Activated effector memory CD4-positive, alpha-beta T cell treated with Interleukin-2 at 50 U/mL for 16 hours (primary cell): ENCODE measurements at regions not wholly inside any gene's neighbourhood (a gene's known extent, or its start where the extent isn't known, plus 50 kb on each side); places are given as distances from the start of the nearest gene placed in this dataset.

Experiments used
- DNase-seq: peaks from one replicate; pipeline ENCODE4 v3.0.0-alpha.2; 2020

- no peak for DNase-seq
Measured at GRCh38 chr9:28662675-28663074, 1089.4 kb upstream of the C9orf72 start.

GRCh38 chr9:28668158-28668557, 1094.9 kb upstream of the C9orf72 start:
- no peak for DNase-seq

DNA sequence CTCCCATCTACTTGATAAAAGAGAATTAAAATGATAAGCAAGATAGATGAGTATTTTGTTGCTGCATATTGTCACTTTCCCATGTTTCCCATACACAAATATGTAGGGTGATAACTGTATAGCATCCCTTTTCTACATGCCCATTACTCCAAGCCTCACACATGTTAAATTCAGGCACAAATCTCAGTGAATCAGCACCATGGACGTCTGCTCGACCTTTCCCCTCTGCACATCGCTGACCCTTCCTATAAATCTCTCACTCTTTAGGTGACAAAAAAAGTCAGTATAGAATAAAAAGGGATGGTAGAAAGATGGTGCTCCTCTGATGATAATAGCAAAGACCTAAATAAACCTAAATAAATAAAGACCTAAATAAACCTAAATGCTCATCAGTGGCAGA, 1097.7 kb upstream of the C9orf72 start:
- DNase-seq = no peak

DNA sequence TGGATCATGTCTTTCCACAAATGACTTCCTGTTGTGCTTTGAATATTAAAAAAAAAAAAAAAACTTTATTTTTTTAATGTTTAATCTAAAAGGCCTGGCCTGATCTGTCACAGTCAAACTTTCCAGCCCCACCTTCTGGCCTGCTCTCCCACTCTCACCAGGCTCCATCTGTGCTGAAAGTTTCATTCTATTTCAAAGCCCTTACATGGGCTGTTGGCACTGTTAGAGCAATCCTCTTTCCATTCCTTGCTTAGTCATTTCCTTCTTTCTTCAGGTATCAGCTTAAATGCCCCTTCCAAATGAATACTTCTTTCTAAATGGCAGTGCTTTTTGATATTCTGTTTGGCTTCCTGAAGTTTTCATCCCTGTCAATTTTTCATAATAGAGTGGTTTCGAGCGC, 1104.8 kb upstream of the C9orf72 start:
- DNase-seq = no peak

GRCh38 chr9:28688172-28688571, 1114.9 kb upstream of the C9orf72 start:
- DNase-seq = no peak

DNA sequence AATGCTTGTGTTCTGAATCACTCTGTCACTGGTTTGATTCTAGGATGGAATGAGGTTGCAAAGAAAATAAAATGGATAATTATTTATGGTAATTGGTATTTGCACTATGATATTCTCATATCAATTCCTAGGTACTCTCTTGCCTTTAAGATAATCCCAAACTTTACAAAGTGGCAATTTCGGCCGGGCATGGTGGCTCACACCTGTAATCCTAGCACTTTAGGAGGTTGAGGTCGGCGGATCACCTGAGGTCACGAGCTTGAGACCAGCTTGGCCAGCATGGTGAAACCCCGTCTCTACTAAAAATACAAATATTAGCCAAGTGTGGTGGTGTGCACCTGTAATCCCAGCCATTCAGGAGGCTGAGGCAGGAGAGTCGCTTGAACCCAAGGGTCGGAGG, 1118.7 kb upstream of the C9orf72 start:
- DNase-seq = no peak

GRCh38 chr9:28696960-28697359, 1123.7 kb upstream of the C9orf72 start:
- DNase-seq = no peak

GRCh38 chr9:28699632-28700031, 1126.4 kb upstream of the C9orf72 start:
- no peak for DNase-seq

DNA sequence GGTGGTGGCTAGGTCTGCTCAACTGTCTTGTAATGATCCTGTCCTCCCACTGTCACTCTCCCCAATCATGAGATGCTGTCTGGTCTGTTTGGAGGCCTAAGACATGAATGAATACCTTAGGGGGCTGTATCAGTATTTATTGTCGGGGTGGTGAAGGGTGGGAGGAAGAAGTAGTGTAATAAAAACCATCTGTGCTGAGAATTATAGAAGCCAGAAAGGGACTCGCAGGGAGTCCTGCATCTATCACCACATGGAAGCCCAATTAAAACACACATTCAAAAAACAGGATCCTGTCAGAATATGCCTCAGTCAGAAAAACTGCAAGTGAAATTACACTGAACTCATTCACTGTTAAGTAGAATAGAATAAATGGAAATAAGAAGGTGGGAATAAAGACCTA, 1134.3 kb upstream of the C9orf72 start:
- no peak for DNase-seq

DNA sequence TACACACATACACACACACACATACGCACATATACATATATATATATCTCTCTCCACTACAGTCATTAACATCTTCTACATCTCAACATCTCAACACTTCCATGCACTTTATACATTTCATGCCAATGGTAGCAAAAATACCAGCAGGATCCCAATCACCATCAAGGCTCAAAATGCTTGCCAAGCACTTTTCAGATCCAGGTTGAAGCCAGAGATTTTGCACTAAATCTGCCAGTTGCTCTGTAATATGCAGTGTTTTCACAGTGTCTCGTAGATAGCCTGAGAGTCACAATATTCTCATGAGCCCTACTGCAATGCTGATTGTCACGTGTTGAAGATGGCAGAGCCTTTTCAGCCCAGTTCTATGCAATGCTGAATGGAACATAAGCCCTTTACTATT, 1140.9 kb upstream of the C9orf72 start:
- no peak for DNase-seq

DNA sequence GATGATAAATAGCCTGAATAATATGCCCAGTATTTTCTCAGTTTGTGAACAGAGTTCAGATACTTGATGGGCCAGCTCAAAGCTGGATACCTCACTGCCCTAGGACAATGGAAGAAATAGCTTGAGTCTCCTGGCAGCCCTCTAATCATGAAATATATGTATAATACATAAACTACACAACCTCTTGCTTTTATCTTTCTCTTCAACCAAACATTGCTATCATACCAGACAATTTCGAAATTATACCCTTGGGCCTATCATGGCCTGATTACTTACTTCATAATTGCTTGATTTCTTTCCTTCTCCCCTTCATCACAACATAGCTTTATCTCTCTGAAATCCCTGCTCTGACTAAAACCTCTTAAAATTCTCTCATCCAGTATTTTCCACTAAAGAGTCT, 1144.9 kb upstream of the C9orf72 start:
- no peak for DNase-seq

DNA sequence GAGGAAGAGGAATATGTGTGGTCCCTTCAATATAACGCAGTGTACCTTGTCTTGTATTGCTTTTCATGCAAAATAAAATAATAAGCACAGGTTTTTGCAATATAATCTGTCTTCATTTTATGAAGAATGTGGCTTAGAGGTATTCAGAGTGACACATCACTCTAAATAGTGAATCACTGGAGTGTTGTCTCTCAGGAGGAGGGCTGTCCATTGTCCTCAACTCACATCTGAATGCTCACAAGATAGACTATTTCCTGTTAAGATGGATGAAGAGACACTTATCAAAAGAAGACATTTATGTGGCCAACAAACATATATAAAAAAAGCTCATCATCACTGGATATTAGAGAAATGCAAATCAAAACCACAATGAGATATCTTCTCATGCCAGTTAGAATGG, 1147.5 kb upstream of the C9orf72 start:
- DNase-seq = no peak

GRCh38 chr9:28730111-28730510, 1156.8 kb upstream of the C9orf72 start:
- no peak for DNase-seq

GRCh38 chr9:28735738-28736342, 1162.6 kb upstream of the C9orf72 start:
- DNase-seq = no peak

DNA sequence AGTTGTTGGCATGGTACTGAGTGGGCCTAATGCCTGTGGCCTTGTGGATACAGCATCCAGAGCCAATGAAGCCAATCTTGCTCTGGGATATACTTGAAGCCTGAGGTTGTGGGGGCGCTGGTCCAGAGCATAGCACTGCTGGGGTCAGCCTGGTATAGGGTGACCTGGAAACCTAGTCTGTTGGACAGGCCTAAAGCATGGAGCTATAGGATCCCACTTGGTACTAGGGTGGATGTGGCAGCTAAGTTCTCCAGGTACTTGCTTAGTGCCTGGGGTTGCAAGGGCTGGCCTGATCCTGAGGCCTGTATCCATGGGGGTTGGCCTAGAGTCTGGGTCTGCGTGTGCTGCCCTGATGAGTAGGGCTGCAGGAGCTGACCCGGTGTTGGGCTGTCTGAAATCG, 1168.2 kb upstream of the C9orf72 start:
- no peak for DNase-seq

DNA sequence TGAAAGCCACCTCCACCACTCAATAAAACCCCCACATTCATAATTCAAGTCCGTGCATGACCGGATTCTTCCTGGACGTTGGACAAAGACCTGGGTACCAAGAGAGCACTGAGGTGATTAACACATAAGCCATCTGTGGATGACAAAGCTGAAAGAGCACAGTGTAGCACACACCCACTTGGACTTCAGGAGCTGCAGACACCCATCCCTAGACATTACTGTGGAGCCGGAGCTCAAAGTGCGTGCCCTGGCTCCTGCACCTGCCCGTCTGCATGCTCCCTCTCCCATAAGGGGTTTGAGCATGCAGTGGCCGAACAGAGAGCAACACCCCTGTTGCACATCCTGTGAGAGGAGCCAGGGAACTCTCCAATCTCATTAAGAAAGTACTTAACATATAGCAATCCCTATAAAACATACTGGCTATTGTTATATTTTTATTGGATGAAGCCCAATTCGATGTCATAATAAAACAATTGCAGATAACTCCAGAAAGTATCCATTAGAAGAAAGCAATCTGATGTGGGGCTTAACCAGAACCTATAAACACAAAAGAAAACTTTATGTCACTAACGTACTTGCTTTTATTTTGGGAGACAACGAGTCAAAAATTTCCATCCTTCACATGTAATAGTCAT, 1174.2 kb upstream of the C9orf72 start:
- no peak for DNase-seq

DNA sequence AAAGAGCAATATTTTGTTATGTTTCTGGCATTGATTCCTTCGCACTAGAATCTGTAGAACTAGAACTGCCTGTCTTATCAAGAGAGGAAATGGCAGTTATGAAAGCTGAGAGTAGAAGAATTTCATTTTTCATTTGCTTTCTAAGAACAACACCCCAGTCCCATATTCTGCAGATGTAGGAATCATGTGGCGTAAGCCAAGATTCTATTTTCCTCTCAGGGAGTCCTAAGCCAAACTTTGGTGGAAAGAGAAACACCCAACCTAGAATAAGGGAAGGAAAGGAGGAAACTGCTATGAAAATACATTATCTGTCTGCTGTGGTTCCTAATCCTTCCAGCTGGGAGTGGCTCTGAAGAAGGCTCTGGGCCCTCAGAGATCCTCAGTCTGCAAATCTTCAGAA, 1176.9 kb upstream of the C9orf72 start:
- no peak for DNase-seq

DNA sequence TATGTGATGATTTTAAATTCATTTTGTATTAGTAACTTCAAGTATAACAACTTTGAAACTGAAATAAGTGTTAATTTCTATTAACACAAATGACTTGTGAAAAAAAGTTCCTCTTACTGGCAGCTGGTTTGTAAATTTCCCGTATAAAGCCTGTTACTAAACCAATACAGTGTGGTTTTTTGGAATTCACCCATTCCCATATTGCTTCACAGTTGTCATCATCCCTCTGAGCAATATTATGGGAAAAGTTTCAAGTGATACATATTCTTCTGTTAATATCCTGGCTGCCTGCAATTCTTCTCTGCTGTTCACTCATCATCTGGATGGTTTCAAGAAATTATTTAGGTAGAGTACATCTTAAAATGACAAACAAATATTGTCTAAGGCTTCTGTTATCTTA, 1185.1 kb upstream of the C9orf72 start:
- no peak for DNase-seq

DNA sequence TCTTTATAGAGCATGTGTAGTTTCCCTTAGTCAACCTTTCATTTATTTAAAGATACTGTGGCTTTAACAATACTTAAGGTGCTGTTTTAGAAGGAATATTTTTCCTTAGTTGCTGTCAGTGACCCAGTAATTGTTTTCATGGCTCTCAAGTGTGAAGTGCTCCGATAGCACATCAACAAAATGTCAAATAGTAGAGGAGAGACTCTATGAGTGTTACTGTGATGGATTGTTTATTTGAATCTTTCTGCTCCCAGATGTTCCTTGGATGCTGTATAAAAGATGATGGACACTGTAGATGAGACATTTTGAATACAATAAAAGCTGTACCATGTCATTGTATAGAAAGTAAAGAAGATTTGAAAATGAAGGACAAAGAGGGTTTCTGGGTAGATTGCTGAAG, 1185.7 kb upstream of the C9orf72 start:
- DNase-seq = no peak

GRCh38 chr9:28762167-28762566, 1188.9 kb upstream of the C9orf72 start:
- no peak for DNase-seq

- DNase-seq = no peak
Measured at GRCh38 chr9:28764532-28764931, 1191.3 kb upstream of the C9orf72 start.

GRCh38 chr9:28770226-28770625, 1196.9 kb upstream of the C9orf72 start:
- DNase-seq = no peak

GRCh38 chr9:28770827-28771226, 1197.5 kb upstream of the C9orf72 start:
- DNase-seq = no peak

DNA sequence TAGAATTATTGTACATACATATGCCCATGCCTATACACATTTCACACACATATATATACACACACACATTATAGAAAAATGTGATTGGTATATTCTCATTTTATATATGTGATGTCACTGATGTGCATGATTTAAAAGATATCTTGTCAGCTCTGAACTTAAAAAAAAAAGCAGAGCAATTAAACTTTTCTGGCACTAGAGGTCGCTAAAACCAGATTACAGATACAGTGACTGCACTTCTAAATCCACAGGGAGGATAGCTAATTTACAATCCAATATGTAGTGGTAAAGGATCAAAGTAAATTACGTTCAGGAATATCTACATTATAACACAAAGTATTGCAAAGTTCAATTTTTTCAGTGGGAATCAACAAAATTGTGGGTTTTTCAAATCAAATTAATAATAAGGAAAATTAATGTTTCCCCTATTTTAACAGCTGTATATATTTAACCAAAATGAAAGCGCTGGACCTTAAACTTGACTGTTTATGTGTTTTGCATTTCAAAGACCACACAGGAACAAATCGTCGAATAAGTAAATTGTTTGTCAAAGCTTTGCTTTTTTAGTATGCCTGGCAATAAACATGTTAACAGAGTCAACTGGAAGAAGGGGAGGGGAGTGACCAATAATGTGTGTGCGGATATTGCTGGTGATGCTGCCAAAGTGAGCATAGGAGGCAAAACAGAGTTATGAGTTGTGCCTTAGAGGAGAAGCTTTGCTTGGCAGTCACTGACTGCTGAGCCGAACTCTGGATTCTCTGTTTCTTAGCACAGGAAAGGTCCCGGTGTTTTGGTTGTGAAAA, 1201.4 kb upstream of the C9orf72 start:
- DNase-seq = no peak
